ENCODE measurements at regions not wholly inside any gene's neighbourhood (a gene's known extent, or its start where the extent isn't known, plus 50 kb on each side); places are given as distances from the start of the nearest gene placed in this dataset.

GRCh38 chr5:145280214-145280613 is 554.9 kb downstream of the PRELID2 start:
- TF ChIP-seq, protein P1, sequence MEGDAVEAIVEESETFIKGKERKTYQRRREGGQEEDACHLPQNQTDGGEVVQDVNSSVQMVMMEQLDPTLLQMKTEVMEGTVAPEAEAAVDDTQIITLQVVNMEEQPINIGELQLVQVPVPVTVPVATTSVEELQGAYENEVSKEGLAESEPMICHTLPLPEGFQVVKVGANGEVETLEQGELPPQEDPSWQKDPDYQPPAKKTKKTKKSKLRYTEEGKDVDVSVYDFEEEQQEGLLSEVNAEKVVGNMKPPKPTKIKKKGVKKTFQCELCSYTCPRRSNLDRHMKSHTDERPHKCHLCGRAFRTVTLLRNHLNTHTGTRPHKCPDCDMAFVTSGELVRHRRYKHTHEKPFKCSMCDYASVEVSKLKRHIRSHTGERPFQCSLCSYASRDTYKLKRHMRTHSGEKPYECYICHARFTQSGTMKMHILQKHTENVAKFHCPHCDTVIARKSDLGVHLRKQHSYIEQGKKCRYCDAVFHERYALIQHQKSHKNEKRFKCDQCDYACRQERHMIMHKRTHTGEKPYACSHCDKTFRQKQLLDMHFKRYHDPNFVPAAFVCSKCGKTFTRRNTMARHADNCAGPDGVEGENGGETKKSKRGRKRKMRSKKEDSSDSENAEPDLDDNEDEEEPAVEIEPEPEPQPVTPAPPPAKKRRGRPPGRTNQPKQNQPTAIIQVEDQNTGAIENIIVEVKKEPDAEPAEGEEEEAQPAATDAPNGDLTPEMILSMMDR (IDR thresholded peaks at IDR 0.05; ENCODE audit: insufficient read depth, low read length), result no peak
- TF ChIP-seq POLR2AphosphoS5 (IDR thresholded peaks at IDR 0.05; ENCODE audit: low read depth), result no peak
- TF ChIP-seq GABPA (IDR thresholded peaks at IDR 0.05; ENCODE audit: low read depth), result no peak
- TF ChIP-seq REST (IDR thresholded peaks at IDR 0.05; ENCODE audit: insufficient replicate concordance, low read depth), result no peak
- TF ChIP-seq SPI1 (IDR thresholded peaks at IDR 0.05; ENCODE audit: borderline replicate concordance, low read depth), result no peak
